Activated CD4-positive, alpha-beta T cell treated with anti-CD3 and anti-CD28 coated beads, Interleukin-2, Interleukin-6, amounts not matched to agents 100 ng/mL and 50 ng/mL, durations not matched to agents 16 hours and 8 hours (primary cell): ENCODE measurements at regions not wholly inside any gene's neighbourhood (a gene's known extent, or its start where the extent isn't known, plus 50 kb on each side); places are given as distances from the start of the nearest gene placed in this dataset.
"Not testable (repeated sequence)": the region's sequence is repeated elsewhere in the genome, so short reads cannot be mapped to it uniquely, and the experiment has no call there.

Experiments
- DNase-seq: peaks from one replicate; pipeline ENCODE4 v3.0.0-alpha.2; 2020

GRCh38 chr11:79503028-79503427 is 62.2 kb upstream of the TENM4 start:
- no peak for DNase-seq

DNA sequence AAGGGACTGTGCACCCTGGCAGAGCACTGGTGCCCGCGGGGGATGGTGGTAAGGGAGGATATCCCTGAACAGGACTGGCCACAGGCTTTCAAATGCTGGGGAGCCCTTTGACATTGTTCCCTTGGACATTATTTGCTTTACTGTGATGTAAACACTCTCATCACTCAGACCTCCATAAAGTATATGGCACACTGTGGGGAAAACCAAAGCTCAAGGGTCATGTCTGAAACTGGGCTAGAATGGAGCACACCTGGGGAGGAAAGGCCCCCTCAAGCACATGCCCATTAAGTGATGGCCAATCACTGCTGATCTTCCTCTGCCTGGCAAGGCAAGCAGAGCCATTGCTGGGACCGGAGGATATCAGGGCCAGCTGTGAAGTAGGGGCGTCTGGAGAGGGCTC is 60.9 kb upstream of the TENM4 start:
- DNase-seq, result no peak

DNA sequence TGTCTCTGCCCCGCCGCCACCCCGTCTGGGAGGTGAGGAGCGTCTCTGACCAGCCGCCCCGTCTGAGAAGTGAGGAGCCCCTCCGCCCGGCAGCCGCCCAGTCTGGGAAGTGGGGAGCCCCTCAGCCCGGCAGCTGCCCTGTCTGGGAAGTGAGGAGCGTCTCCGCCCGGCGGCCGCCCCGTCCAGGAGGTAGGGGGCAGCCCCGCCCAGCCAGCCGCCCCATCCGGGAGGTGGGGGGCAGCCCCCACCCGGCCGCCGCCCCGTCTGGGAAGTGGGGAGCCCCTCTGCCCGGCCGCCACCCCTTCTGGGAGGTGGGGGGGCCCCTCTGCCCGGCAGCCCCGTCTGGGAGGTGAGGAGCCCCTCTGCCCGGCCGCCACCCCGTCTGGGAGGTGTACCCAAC is 59.1 kb upstream of the TENM4 start:
- DNase-seq, result not testable (repeated sequence)

DNA sequence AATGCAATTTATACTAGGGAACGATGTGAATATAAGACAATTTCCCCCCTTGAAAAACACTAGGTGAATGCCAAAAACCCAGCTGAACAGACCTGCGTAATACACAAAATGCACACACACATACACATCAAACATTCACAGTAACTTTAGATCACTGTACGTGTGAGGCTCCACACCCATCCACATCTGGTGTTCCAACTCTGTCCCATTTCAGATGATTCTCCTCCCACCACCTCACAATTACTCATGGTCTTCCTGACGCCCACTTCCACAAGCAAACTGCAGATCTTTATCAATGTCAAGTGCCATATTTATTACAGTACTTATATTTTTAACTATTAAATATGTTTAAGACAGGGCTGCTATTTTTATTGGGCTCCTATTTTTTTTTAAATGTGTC is 57.8 kb upstream of the TENM4 start:
- no peak for DNase-seq

DNA sequence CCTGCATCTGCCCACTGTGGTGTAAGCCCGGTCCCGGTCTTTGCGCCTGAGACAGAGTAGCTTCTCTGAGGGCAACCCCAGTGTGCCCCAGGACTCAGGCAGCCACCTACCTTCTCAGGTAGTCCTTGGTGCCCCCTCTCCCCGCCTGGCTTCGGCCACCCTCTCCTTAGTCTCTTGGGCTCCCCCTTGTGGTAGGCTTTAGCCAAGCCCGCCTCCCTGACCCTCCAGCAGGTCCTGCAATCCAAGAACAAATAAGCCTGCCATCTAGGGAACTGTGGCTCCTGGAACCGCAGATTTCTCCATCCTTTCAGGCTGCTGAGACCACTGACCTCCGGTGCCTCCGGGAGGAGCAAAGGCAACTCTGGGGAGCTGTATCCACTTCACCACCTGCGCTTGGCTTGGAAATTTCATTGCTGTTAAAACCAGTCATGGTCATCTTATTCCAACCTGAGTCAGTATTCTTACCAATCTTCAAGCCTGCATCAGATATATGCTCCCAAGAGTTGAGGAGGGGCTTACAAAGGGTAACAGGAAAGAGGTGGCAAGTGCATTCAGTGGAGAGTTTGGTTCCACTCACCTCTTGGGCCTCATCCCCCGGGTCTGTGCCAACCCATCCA is 52.8 kb upstream of the TENM4 start:
- DNase-seq, result peak; percentile 70

GRCh38 chr11:79492008-79492407 is 51.2 kb upstream of the TENM4 start:
- DNase-seq, result no peak
